Liver (tissue), 8 donors: ENCODE measurements at regions not wholly inside any gene's neighbourhood (a gene's known extent, or its start where the extent isn't known, plus 50 kb on each side); places are given as distances from the start of the nearest gene placed in this dataset.

ENCODE experiments used
- DNase-seq: peaks from one replicate; pipeline ENCODE4 v3.0.0-alpha.2; 2017; ENCODE audit warnings: low spot score
- H3K27ac ChIP-seq, 2 donors: one replicate each; pipeline ENCODE4 v1.7.0; 2013; ENCODE audit warnings: inconsistent platforms in 2 of 2, low read length in 2 of 2, control low read depth in 1 of 2, low read depth in 1 of 2, mild to moderate bottlenecking in 1 of 2
- H3K27me3 ChIP-seq, 4 donors: one replicate each; pipeline versions ENCODE4 v1.6.1 to v1.7.0; 2013; ENCODE audit warnings: low read length in 3 of 4, inconsistent platforms in 1 of 4, mild to moderate bottlenecking in 1 of 4, moderate library complexity in 1 of 4; ENCODE audit not compliant: control insufficient read depth in 4 of 4, insufficient read depth in 4 of 4
- H3K36me3 ChIP-seq, 4 donors: one replicate each; pipeline versions ENCODE4 v1.6.1 to v1.7.0; 2013; ENCODE audit warnings: low read length in 3 of 4, mild to moderate bottlenecking in 3 of 4, low read depth in 1 of 4, moderate library complexity in 1 of 4; ENCODE audit not compliant: control insufficient read depth in 4 of 4, insufficient read depth in 3 of 4
- H3K4me1 ChIP-seq, 4 donors: one replicate each; pipeline versions ENCODE4 v1.6.1 to v1.7.0; 2013; ENCODE audit warnings: low read length in 3 of 4, mild to moderate bottlenecking in 3 of 4, moderate library complexity in 1 of 4; ENCODE audit not compliant: control insufficient read depth in 4 of 4, insufficient read depth in 4 of 4
- H3K4me3 ChIP-seq, 3 donors: one replicate each; pipeline versions ENCODE4 v1.6.1 to v1.7.0; 2013; ENCODE audit warnings: low read length in 3 of 3, control low read depth in 1 of 3, low read depth in 1 of 3, mild to moderate bottlenecking in 1 of 3
- H3K9ac ChIP-seq, 2 donors: one replicate each; pipeline ENCODE4 v1.7.0; 2013; ENCODE audit warnings: low read length in 2 of 2, mild to moderate bottlenecking in 2 of 2, moderate library complexity in 2 of 2, control low read depth in 1 of 2, low read depth in 1 of 2
- H3K9me3 ChIP-seq, 4 donors: one replicate each; pipeline versions ENCODE4 v1.6.1 to v1.7.0; 2013; ENCODE audit warnings: low read length in 3 of 4; ENCODE audit not compliant: control insufficient read depth in 4 of 4
- ATF3 ChIP-seq: IDR thresholded peaks from 2 replicates; pipeline ENCODE4 v1.6.1; 2016; ENCODE audit warnings: antibody characterized with exemption
- CTCF ChIP-seq: fragments of 150-350 bp; IDR thresholded peaks from 2 replicates; pipeline ENCODE4 v1.5.1; 2017; ENCODE audit warnings: improper control_type of control experiment, low read depth, low read length; ENCODE audit not compliant: missing input control
- EGR1 ChIP-seq, 2 donors: IDR thresholded peaks; 2 replicates each; pipeline ENCODE4 v1.6.1; 2016 to 2018; ENCODE audit warnings: antibody characterized with exemption in 2 of 2, low read depth in 2 of 2
- FOXA1 ChIP-seq: IDR thresholded peaks from 2 replicates; pipeline ENCODE4 v1.6.1; 2016; ENCODE audit warnings: antibody characterized with exemption
- GABPA ChIP-seq, 2 donors: IDR thresholded peaks in 1 of 2; conservative IDR thresholded peaks in 1 of 2; 2 replicates each; pipeline ENCODE4 v1.6.1; 2016; ENCODE audit warnings: antibody characterized with exemption in 2 of 2, mild to moderate bottlenecking in 1 of 2, moderate library complexity in 1 of 2
- HNF4A ChIP-seq, 2 donors: conservative IDR thresholded peaks; 2 replicates each; pipeline ENCODE4 v1.6.1; 2016; ENCODE audit warnings: antibody characterized with exemption in 2 of 2, mild to moderate bottlenecking in 2 of 2
- HNF4G ChIP-seq: IDR thresholded peaks from 2 replicates; pipeline ENCODE4 v1.6.1; 2016; ENCODE audit warnings: antibody characterized with exemption
- JUND ChIP-seq, 2 donors: IDR thresholded peaks; 2 replicates each; pipeline ENCODE4 v1.6.1; 2016; ENCODE audit warnings: antibody characterized with exemption in 2 of 2
- MAX ChIP-seq: IDR thresholded peaks from 2 replicates; pipeline ENCODE4 v1.6.1; 2016; ENCODE audit warnings: antibody characterized with exemption
- NR2F2 ChIP-seq: IDR thresholded peaks from 2 replicates; pipeline ENCODE4 v1.6.1; 2016; ENCODE audit warnings: antibody characterized with exemption
- RXRA ChIP-seq, 2 donors: IDR thresholded peaks; 2 replicates each; pipeline ENCODE4 v1.6.1; 2017 to 2018; ENCODE audit warnings: antibody characterized with exemption in 2 of 2, mild to moderate bottlenecking in 1 of 2
- SP1 ChIP-seq: IDR thresholded peaks from 2 replicates; pipeline ENCODE4 v1.6.1; 2018; ENCODE audit warnings: antibody characterized with exemption, mild to moderate bottlenecking
- TAF1 ChIP-seq: conservative IDR thresholded peaks from 2 replicates; pipeline ENCODE4 v1.6.1; 2016; ENCODE audit warnings: antibody characterized with exemption, mild to moderate bottlenecking
- ZBTB33 ChIP-seq: IDR thresholded peaks from 2 replicates; pipeline ENCODE4 v1.6.1; 2016; ENCODE audit warnings: antibody characterized with exemption
- WGBS: extraction: QIAGEN DNeasy Blood & Tissue Kit; methylation state at CpG from one replicate; pipeline ENCODE4 v1.1.7; 2013; 5-methylcytosine and 5-hydroxymethylcytosine counted together
- donor health status: healthy.
- donor health status: healthy.
- donor health status: healthy.
- donor health status: healthy.
- donor health status: healthy.

GRCh38 chr6:66883453-66883852 is 1176.4 kb upstream of the EYS start:
- no peak for TF ChIP-seq ATF3
- no peak for TF ChIP-seq MAX
- no peak for TF ChIP-seq RXRA (IDR thresholded peaks at IDR 0.05)
- TF ChIP-seq HNF4A (conservative IDR thresholded peaks at IDR 0.05) = no peak
- TF ChIP-seq CTCF = no peak
- no peak for TF ChIP-seq GABPA (IDR thresholded peaks at IDR 0.05 in 1 of 2, conservative IDR thresholded peaks at IDR 0.05 in 1 of 2)
- TF ChIP-seq ZBTB33 = no peak
- TF ChIP-seq TAF1 = no peak
- TF ChIP-seq EGR1 (IDR thresholded peaks at IDR 0.05; ENCODE audit: low read depth in 2 of 2) = no peak
- TF ChIP-seq NR2F2 = no peak
- TF ChIP-seq HNF4G = no peak
- TF ChIP-seq FOXA1 = no peak
- no peak for TF ChIP-seq SP1
- no peak for TF ChIP-seq JUND (IDR thresholded peaks at IDR 0.05)
- no peak for DNase-seq
- no peak overlapping the region for H3K9ac ChIP-seq
- H3K4me1 ChIP-seq = no peaks in the 10 kb centered on the region
- H3K4me3 ChIP-seq = no peak overlapping the region
- WGBS = 51% methylated on average over 1 of the region's 1 CpG
- no peak overlapping the region for H3K27ac ChIP-seq
- no peaks in the 10 kb centered on the region for H3K27me3 ChIP-seq
- peaks cover 0 to 9% (median 1%) of the 10 kb centered on the region in 4 donors for H3K9me3 ChIP-seq
- no peaks in the 10 kb centered on the region for H3K36me3 ChIP-seq

- no peak overlapping the region for H3K27ac ChIP-seq
- no peaks in the 10 kb centered on the region for H3K36me3 ChIP-seq
- TF ChIP-seq EGR1 (IDR thresholded peaks at IDR 0.05; ENCODE audit: low read depth in 2 of 2) = no peak
- TF ChIP-seq CTCF = no peak
- no peak for TF ChIP-seq GABPA (IDR thresholded peaks at IDR 0.05 in 1 of 2, conservative IDR thresholded peaks at IDR 0.05 in 1 of 2)
- TF ChIP-seq RXRA (IDR thresholded peaks at IDR 0.05) = no peak
- WGBS = 79% methylated on average over 1 of the region's 1 CpG
- no peaks in the 10 kb centered on the region for H3K9me3 ChIP-seq
- H3K9ac ChIP-seq = no peak overlapping the region
- no peak overlapping the region for H3K4me3 ChIP-seq
- H3K4me1 ChIP-seq = no peaks in the 10 kb centered on the region
- no peaks in the 10 kb centered on the region for H3K27me3 ChIP-seq
- DNase-seq = no peak
Observed at GRCh38 chr6:66866801-66867200, 1159.8 kb upstream of the EYS start.
